ENCODE measurements at regions not wholly inside any gene's neighbourhood (a gene's known extent, or its start where the extent isn't known, plus 50 kb on each side); places are given as distances from the start of the nearest gene placed in this dataset.
"Not testable (repeated sequence)": the region's sequence is repeated elsewhere in the genome, so short reads cannot be mapped to it uniquely, and the experiment has no call there.

DNA sequence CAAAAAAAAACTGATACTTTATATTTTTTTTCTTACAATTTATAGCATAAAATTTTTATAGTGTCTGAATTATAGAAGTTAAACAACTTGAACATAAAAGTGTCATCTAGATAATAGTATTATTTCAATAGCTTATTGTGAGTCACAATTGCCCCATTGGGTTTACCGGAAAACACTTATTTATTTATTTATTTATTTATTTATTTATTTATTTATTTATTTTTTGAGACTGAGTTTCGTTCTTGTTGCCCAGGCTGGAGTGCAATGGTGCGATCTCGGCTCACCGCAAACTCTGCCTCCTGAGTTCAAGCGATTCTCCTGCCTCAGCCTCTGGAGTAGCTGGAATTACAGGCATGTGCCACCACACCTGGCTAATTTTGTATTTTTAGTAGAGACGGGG is 61.4 kb upstream of the ZNF98 start:
- not testable (repeated sequence) for ATAC-seq; DNase-seq (ENCODE audit: low spot score in 2 of 2); H3K27ac Mint-ChIP-seq
- Mint-ChIP-seq H3K9me3 (peaks cover 14 to 26% of the 10 kb centered on the region in 2 donors), H3K36me3 (peaks cover 16 to 21% of the 10 kb centered on the region in 2 donors)

DNA sequence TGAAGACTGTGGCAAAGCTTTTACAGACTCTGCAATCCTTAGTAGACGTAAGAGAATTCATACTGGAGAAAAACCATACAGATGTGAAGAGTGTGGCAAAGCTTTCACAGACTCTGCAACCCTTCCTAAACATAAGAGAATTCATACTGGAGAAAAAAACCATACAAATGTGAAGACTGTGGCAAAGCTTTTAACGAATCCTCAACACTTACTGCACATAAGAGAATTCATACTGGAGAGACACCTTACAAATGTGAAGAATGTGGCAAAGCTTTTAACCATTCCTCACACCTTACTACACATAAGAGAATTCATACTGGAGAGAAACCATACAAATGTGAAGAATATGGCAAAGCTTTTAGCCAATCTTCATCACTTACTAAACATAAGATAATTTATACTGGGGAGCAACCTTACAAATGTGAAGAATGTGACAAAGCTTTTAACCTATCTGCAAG is 50.1 kb upstream of the ZNF98 start:
- ATAC-seq (no peak), DNase-seq (ENCODE audit: low spot score in 2 of 2) (no peak)
- peaks cover 25 to 30% of the 10 kb centered on the region in 2 donors for H3K9me3 Mint-ChIP-seq
- H3K36me3 Mint-ChIP-seq: peaks cover 30 to 42% of the 10 kb centered on the region in 2 donors
- no peak overlapping the region for H3K27ac Mint-ChIP-seq
